ENCODE measurements at regions not wholly inside any gene's neighbourhood (a gene's known extent, or its start where the extent isn't known, plus 50 kb on each side); places are given as distances from the start of the nearest gene placed in this dataset.

DNA sequence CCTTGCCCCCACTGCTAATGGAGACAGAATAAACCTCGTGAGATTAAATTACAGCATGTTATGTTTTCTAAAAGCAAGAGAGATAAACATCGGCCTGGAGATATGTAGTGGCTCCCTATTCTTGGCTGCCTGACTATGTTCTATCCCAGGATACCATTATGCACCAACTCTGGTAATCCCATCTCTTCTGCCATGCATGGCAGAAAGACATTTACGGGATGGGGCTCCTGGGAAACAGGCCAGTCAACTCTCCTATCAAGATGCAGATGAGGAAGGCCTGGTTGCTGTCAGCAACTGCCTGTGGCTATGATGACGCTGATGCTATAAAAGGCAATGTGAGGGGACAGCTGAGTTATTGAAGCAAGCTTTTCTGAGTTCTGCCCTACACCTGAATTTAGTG is 166.2 kb upstream of the VCX3A start:
- H3K9me3 ChIP-seq, result no peaks in the 10 kb centered on the region
- H3K4me1 ChIP-seq, result no peaks in the 10 kb centered on the region
- no peak overlapping the region for H3K4me3 ChIP-seq
- WGBS, 5 donors, result 85 to 94% (median 91%) methylated on average over 3 to 4 of the region's 4 CpGs
- H3K36me3 ChIP-seq, result no peaks in the 10 kb centered on the region
- H3K27me3 ChIP-seq (replicated peaks in 1 of 7), result no peaks in the 10 kb centered on the region
- TF ChIP-seq POLR2A (IDR thresholded peaks at IDR 0.05), result no peak
- TF ChIP-seq, protein P1, sequence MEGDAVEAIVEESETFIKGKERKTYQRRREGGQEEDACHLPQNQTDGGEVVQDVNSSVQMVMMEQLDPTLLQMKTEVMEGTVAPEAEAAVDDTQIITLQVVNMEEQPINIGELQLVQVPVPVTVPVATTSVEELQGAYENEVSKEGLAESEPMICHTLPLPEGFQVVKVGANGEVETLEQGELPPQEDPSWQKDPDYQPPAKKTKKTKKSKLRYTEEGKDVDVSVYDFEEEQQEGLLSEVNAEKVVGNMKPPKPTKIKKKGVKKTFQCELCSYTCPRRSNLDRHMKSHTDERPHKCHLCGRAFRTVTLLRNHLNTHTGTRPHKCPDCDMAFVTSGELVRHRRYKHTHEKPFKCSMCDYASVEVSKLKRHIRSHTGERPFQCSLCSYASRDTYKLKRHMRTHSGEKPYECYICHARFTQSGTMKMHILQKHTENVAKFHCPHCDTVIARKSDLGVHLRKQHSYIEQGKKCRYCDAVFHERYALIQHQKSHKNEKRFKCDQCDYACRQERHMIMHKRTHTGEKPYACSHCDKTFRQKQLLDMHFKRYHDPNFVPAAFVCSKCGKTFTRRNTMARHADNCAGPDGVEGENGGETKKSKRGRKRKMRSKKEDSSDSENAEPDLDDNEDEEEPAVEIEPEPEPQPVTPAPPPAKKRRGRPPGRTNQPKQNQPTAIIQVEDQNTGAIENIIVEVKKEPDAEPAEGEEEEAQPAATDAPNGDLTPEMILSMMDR (IDR thresholded peaks at IDR 0.05 in 8 of 11, conservative IDR thresholded peaks at IDR 0.05 in 3 of 11), result no peak
- TF ChIP-seq POLR2AphosphoS5 (IDR thresholded peaks at IDR 0.05), result no peak
- DNase-seq, result no peak
- no peak overlapping the region for H3K27ac ChIP-seq
- intact Hi-C loops (cut with DNase I; ENCODE audit: low total_unique reads), result no loop called here

DNA sequence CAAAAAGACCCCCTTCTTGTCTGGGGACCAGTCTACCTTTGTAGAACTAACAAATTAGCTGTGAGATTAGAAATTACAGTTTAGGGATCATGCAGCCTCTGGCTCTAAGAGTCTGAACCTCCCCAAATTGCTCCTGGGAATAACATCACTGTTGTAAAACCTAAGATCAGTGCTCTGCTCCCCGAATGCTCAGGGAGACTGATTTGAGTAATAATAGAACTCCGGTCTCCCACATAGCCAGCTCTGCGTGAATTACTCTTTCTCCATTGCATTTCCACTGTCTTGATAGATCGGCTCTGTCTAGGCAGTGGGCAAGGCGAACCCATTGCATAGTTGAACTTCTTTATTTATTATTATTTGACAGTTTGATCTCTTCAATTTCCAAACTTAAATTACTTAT is 160.8 kb upstream of the VCX3A start:
- TF ChIP-seq, protein P1 (IDR thresholded peaks at IDR 0.05 in 8 of 11, conservative IDR thresholded peaks at IDR 0.05 in 3 of 11), result no peak
- no peak for TF ChIP-seq POLR2A (IDR thresholded peaks at IDR 0.05)
- no peak for TF ChIP-seq POLR2AphosphoS5 (IDR thresholded peaks at IDR 0.05)
- Histone ChIP-seq H3K27me3 (replicated peaks in 1 of 7) (no peaks in the 10 kb centered on the region), H3K4me3 (no peak overlapping the region), H3K9me3 (no peaks in the 10 kb centered on the region), H3K36me3 (no peaks in the 10 kb centered on the region), H3K27ac (no peak overlapping the region), H3K4me1 (no peaks in the 10 kb centered on the region)
- WGBS, 5 donors, result 88 to 92% (median 89%) methylated on average over 5 of the region's 5 CpGs
- intact Hi-C loops (cut with DNase I; ENCODE audit: low total_unique reads), result no loop called here
- no peak for DNase-seq

DNA sequence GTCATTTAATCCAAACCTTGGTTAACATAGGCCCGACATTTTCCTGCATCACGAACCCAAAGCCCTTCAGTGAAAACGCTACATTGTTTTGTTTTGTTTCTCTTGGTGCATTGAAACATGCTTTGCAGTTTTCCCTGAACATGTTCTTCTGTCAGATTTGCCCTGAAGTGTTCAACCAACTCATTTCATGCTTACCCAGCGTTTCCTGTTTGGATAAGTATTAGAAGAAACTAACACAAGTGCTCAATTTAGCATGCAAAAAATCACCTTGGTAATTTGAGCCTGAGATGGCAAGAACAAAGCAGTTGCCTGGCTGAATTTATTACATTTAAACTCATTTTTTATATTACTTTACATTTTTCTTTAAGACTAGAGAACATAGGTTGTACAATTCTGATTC is 160.1 kb upstream of the VCX3A start:
- 44 to 65% (median 59%) methylated on average over 4 of the region's 4 CpGs for WGBS, 5 donors
- Histone ChIP-seq H3K27ac (no peak overlapping the region), H3K27me3 (replicated peaks in 1 of 7) (no peaks in the 10 kb centered on the region), H3K4me1 (no peaks in the 10 kb centered on the region), H3K36me3 (no peaks in the 10 kb centered on the region), H3K4me3 (no peak overlapping the region), H3K9me3 (peaks cover 0 to 4% (median 0%) of the 10 kb centered on the region in 8 donors)
- TF ChIP-seq, protein P1 (IDR thresholded peaks at IDR 0.05 in 8 of 11, conservative IDR thresholded peaks at IDR 0.05 in 3 of 11), result no peak
- TF ChIP-seq POLR2AphosphoS5 (IDR thresholded peaks at IDR 0.05), result no peak
- TF ChIP-seq POLR2A (IDR thresholded peaks at IDR 0.05), result no peak
- intact Hi-C loops (cut with DNase I; ENCODE audit: low total_unique reads), result no loop called here
- DNase-seq, result no peak

DNA sequence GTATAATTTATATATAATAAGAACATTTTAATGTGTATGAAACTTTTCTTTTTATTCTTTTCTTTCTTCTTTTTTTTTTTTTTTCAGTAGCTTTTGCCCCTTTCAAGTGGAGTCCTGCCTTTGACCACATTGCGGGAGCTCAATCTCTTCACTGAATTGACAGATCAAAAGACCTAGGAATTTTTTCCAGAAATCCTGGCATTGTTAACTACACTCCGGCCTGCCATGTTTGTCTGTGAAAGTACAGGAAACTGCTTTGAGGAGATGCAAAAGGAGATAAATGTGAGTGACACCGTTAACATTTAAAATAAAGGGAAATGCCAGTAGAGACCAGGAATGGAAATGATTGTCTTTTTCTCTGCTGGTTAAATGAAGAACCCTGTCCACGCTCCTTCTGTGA is 159.3 kb upstream of the VCX3A start:
- no peaks in the 10 kb centered on the region for H3K36me3 ChIP-seq
- intact Hi-C loops (cut with DNase I; ENCODE audit: low total_unique reads), result no loop called here
- H3K9me3 ChIP-seq, result peaks cover 0 to 4% (median 0%) of the 10 kb centered on the region in 8 donors
- H3K4me3 ChIP-seq, result no peak overlapping the region
- H3K27me3 ChIP-seq (replicated peaks in 1 of 7), result no peaks in the 10 kb centered on the region
- TF ChIP-seq POLR2A (IDR thresholded peaks at IDR 0.05), result no peak
- TF ChIP-seq, protein P1 (IDR thresholded peaks at IDR 0.05 in 8 of 11, conservative IDR thresholded peaks at IDR 0.05 in 3 of 11), result no peak
- no peak for TF ChIP-seq POLR2AphosphoS5 (IDR thresholded peaks at IDR 0.05)
- H3K4me1 ChIP-seq, result no peaks in the 10 kb centered on the region
- WGBS, 5 donors, result 37 to 57% (median 47%) methylated on average over 4 of the region's 4 CpGs
- no peak for DNase-seq
- no peak overlapping the region for H3K27ac ChIP-seq
